OCI-LY1 (cell line): ENCODE measurements at regions not wholly inside any gene's neighbourhood (a gene's known extent, or its start where the extent isn't known, plus 50 kb on each side); places are given as distances from the start of the nearest gene placed in this dataset.

Source experiments
- H2AFZ ChIP-seq: fragments of 200-600 bp; sonication (generic), shearing (Covaris generic); 2 replicates; pipeline ENCODE4 v1.6.0; 2014; ENCODE audit warnings: antibody characterized with exemption, mild to moderate bottlenecking, low read length
- H3F3A ChIP-seq: fragments of 200-600 bp; sonication (generic), shearing (Covaris generic); 2 replicates; pipeline ENCODE4 v1.6.0; 2014; ENCODE audit warnings: mild to moderate bottlenecking, antibody characterized with exemption, low read length, moderate library complexity; ENCODE audit not compliant: insufficient read depth
- H3K27ac ChIP-seq: fragments of 200-600 bp; sonication (generic); 2 replicates; pipeline ENCODE4 v1.5.1; 2014; ENCODE audit warnings: low read length, mixed run types, mild to moderate bottlenecking, low read depth; ENCODE audit not compliant: poor library complexity, severe bottlenecking
- H3K27me3 ChIP-seq: fragments of 200-600 bp; sonication (generic); 2 replicates; pipeline ENCODE4 v1.6.0; 2014; ENCODE audit warnings: antibody characterized with exemption, mild to moderate bottlenecking, low read length, moderate library complexity; ENCODE audit not compliant: insufficient read depth
- H3K36me3 ChIP-seq: fragments of 200-600 bp; sonication (generic); 2 replicates; pipeline ENCODE4 v1.6.1; 2014; ENCODE audit warnings: mild to moderate bottlenecking, antibody characterized with exemption, low read length, moderate library complexity, mixed read lengths; ENCODE audit not compliant: insufficient read depth
- H3K4me1 ChIP-seq: fragments of 200-600 bp; sonication (generic); 2 replicates; pipeline ENCODE4 v1.5.1; 2014; ENCODE audit warnings: mild to moderate bottlenecking, low read length, moderate library complexity; ENCODE audit not compliant: insufficient read depth, severe bottlenecking
- H3K4me2 ChIP-seq: fragments of 200-600 bp; sonication (generic), shearing (Covaris generic); 2 replicates; pipeline ENCODE4 v1.6.1; 2014; ENCODE audit warnings: low read length
- H3K4me3 ChIP-seq: fragments of 200-600 bp; sonication (generic); 2 replicates; pipeline ENCODE4 v1.5.1; 2014; ENCODE audit warnings: low read length, low read depth, mild to moderate bottlenecking, mixed read lengths; ENCODE audit not compliant: poor library complexity, severe bottlenecking
- H3K79me2 ChIP-seq: fragments of 200-600 bp; shearing (Covaris generic); 2 replicates; pipeline ENCODE4 v1.6.1; 2016; ENCODE audit warnings: mixed run types, low read length, mixed read lengths; ENCODE audit not compliant: insufficient read depth
- H3K9ac ChIP-seq: fragments of 200-600 bp; sonication (generic), shearing (Covaris generic); 2 replicates; pipeline ENCODE4 v1.6.1; 2014; ENCODE audit warnings: mild to moderate bottlenecking, low read length, mixed read lengths
- H3K9me2 ChIP-seq: fragments of 200-600 bp; sonication (generic), shearing (Covaris generic); 2 replicates; pipeline ENCODE4 v1.6.1; 2014; ENCODE audit warnings: low read depth, mild to moderate bottlenecking, low read length, mixed read lengths
- H3K9me3 ChIP-seq: fragments of 200-600 bp; shearing (Covaris generic); 2 replicates; pipeline ENCODE4 v1.6.1; 2014; ENCODE audit warnings: low read length, mixed read lengths
- H4K20me1 ChIP-seq: fragments of 200-600 bp; sonication (generic), shearing (Covaris generic); 2 replicates; pipeline ENCODE4 v1.6.0; 2016; ENCODE audit warnings: mild to moderate bottlenecking, low read length; ENCODE audit not compliant: insufficient read depth
- EZH2 ChIP-seq: fragments of 200-600 bp; sonication (generic), shearing (Covaris generic); IDR thresholded peaks from 2 replicates; pipeline ENCODE4 v1.8.0; 2017; ENCODE audit warnings: borderline replicate concordance, mixed run types, mild to moderate bottlenecking, antibody characterized with exemption, low read length, moderate library complexity, mixed read lengths
- TF ChIP-seq, protein P1 (sequence below): fragments of 200-600 bp; sonication (generic), shearing (Covaris generic); IDR thresholded peaks from 2 replicates; pipeline ENCODE4 v1.5.1; 2017; ENCODE audit warnings: mild to moderate bottlenecking, antibody characterized with exemption, low read length, moderate library complexity, mixed read lengths

DNA sequence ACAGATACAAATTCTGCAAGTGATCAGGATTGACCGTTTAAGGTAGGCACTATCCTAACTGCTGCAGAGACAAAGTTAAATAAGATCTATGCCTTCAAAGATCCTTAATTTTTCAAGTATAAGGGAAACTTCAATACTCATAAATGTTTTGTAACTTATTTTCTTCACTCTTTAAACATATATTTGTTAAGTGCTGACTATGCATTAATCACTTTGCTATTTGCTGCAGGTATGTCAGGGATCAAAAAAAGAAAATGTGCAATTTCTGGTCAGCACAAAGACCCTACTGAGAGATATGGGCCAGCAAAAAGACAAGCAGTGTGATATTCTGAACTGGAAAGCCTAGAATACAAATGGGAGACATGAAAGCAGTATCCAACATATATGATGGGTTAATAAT, 756.1 kb upstream of the PCDH9 start:
- Histone ChIP-seq H3K27ac (no peak overlapping the region), H3K9me2 (peaks cover 10% of the 10 kb centered on the region), H3K4me2 (no peak overlapping the region), H3K4me1 (no peaks in the 10 kb centered on the region), H3K79me2 (no peaks in the 10 kb centered on the region), H3K9ac (no peak overlapping the region), H2AFZ (no peak overlapping the region), H3K4me3 (no peak overlapping the region), H3K36me3 (no peaks in the 10 kb centered on the region), H3F3A (no peaks in the 10 kb centered on the region), H4K20me1 (no peaks in the 10 kb centered on the region), H3K9me3 (no peaks in the 10 kb centered on the region), H3K27me3 (no peaks in the 10 kb centered on the region)
- TF ChIP-seq, protein P1, sequence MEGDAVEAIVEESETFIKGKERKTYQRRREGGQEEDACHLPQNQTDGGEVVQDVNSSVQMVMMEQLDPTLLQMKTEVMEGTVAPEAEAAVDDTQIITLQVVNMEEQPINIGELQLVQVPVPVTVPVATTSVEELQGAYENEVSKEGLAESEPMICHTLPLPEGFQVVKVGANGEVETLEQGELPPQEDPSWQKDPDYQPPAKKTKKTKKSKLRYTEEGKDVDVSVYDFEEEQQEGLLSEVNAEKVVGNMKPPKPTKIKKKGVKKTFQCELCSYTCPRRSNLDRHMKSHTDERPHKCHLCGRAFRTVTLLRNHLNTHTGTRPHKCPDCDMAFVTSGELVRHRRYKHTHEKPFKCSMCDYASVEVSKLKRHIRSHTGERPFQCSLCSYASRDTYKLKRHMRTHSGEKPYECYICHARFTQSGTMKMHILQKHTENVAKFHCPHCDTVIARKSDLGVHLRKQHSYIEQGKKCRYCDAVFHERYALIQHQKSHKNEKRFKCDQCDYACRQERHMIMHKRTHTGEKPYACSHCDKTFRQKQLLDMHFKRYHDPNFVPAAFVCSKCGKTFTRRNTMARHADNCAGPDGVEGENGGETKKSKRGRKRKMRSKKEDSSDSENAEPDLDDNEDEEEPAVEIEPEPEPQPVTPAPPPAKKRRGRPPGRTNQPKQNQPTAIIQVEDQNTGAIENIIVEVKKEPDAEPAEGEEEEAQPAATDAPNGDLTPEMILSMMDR: no peak
- TF ChIP-seq EZH2: no peak

DNA sequence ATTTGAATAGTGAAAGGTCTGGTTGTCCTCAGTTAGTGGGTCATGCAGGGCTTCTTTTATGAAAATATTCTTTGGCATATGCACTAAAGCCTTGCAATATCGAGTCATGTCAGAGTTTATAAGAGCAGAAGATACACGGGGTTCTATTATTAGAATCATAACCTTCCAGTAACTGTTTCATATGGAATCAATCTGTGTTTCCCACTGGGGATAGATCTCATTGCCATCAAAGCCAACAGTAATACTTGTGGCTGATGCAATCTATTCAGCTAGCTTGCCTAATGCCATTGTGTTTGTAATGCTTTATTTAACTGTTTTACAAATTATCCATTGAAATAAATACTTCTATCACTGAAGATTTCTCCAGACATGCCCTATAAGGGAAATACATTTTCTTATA, 746.9 kb upstream of the PCDH9 start:
- no peak overlapping the region for H3K4me3 ChIP-seq
- no peak overlapping the region for H2AFZ ChIP-seq
- H3K4me1 ChIP-seq: no peaks in the 10 kb centered on the region
- H3K9me2 ChIP-seq: no peaks in the 10 kb centered on the region
- H3K27ac ChIP-seq: no peak overlapping the region
- H3K27me3 ChIP-seq: no peaks in the 10 kb centered on the region
- H3F3A ChIP-seq: no peaks in the 10 kb centered on the region
- H3K36me3 ChIP-seq: no peaks in the 10 kb centered on the region
- no peak overlapping the region for H3K9ac ChIP-seq
- no peaks in the 10 kb centered on the region for H3K79me2 ChIP-seq
- no peaks in the 10 kb centered on the region for H3K9me3 ChIP-seq
- H4K20me1 ChIP-seq: no peaks in the 10 kb centered on the region; the same call in 1 of the 2 replicates
- H3K4me2 ChIP-seq: no peak overlapping the region
- TF ChIP-seq, protein P1: no peak
- TF ChIP-seq EZH2: no peak

DNA sequence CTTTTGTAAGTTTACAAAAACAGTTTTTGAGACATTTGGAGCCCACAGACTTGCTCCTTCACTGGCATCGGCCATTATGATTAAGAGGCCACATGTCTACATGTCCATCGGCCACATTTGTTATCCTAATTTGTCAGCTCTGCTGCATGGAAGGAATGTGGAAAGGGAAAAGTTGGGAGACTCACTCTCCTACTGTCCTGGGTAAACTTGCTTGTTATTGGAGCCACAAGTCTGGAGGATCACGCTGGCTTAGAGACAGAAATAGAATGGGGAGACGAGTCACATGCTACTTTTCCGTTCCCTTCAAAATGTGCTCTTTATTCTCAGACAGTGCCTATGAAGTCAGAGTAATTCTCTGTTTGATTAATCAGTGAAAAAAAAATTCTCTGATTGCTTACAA, 741.2 kb upstream of the PCDH9 start:
- no peak overlapping the region for H2AFZ ChIP-seq
- no peaks in the 10 kb centered on the region for H3K27me3 ChIP-seq
- no peak overlapping the region for H3K27ac ChIP-seq
- H3K79me2 ChIP-seq: no peaks in the 10 kb centered on the region
- no peaks in the 10 kb centered on the region for H3K4me1 ChIP-seq
- no peaks in the 10 kb centered on the region for H3F3A ChIP-seq
- no peak overlapping the region for H3K9ac ChIP-seq
- H3K4me2 ChIP-seq: no peak overlapping the region
- no peak for TF ChIP-seq EZH2
- TF ChIP-seq, protein P1: no peak
- no peaks in the 10 kb centered on the region for H3K9me2 ChIP-seq
- no peak overlapping the region for H3K4me3 ChIP-seq
- no peaks in the 10 kb centered on the region for H4K20me1 ChIP-seq
- H3K36me3 ChIP-seq: no peaks in the 10 kb centered on the region
- H3K9me3 ChIP-seq: no peaks in the 10 kb centered on the region
